DND-41 (cell line): ENCODE measurements at regions not wholly inside any gene's neighbourhood (a gene's known extent, or its start where the extent isn't known, plus 50 kb on each side); places are given as distances from the start of the nearest gene placed in this dataset.

ENCODE experiments used
- ATAC-seq: fragments of 200-7000 bp; cut with Tn5 transposase; 3 replicates; pipeline ENCODE4 v1.9.1; 2021; ENCODE audit warnings: low read depth; ENCODE audit not compliant: insufficient read depth
- DNase-seq: peaks from one replicate; pipeline ENCODE4 v3.0.0-alpha.2; 2020
- H2AFZ ChIP-seq: 2 replicates; pipeline ENCODE4 v1.6.0; 2012; ENCODE audit warnings: low read depth, low read length
- H3K27ac ChIP-seq: 2 replicates; pipeline ENCODE4 v1.5.1; 2012; ENCODE audit warnings: low read length, inconsistent platforms
- H3K27me3 ChIP-seq: fragments of 200-600 bp; sonication (generic); 2 replicates; pipeline ENCODE4 v1.6.0; 2012; ENCODE audit warnings: low read length, mild to moderate bottlenecking, inconsistent platforms; ENCODE audit not compliant: insufficient read depth, poor library complexity
- H3K36me3 ChIP-seq: 2 replicates; pipeline ENCODE4 v1.5.1; 2012; ENCODE audit warnings: low read length, inconsistent platforms; ENCODE audit not compliant: insufficient read depth
- H3K4me1 ChIP-seq: 2 replicates; pipeline ENCODE4 v1.5.1; 2012; ENCODE audit warnings: mild to moderate bottlenecking, low read length; ENCODE audit not compliant: insufficient read depth
- H3K4me2 ChIP-seq: 2 replicates; pipeline ENCODE4 v1.6.0; 2012; ENCODE audit warnings: mild to moderate bottlenecking, moderate library complexity, low read length, inconsistent platforms; ENCODE audit not compliant: insufficient read depth
- H3K4me3 ChIP-seq, 2 experiments: fragments of 200-600 bp in 1 of 2; shearing (Covaris generic) in 1 of 2; 2 replicates each; pipeline ENCODE4 v1.5.1; 2012 to 2016; ENCODE audit warnings: inconsistent platforms in 2 of 2, low read length in 2 of 2, mild to moderate bottlenecking in 2 of 2, low read depth in 1 of 2, moderate library complexity in 1 of 2
- H3K79me2 ChIP-seq: 2 replicates; pipeline ENCODE4 v1.6.0; 2012; ENCODE audit warnings: low read length, inconsistent platforms; ENCODE audit not compliant: insufficient read depth
- H3K9ac ChIP-seq: 2 replicates; pipeline ENCODE4 v1.6.0; 2012; ENCODE audit warnings: low read depth, mild to moderate bottlenecking, inconsistent platforms, low read length, moderate library complexity
- H3K9me3 ChIP-seq: 2 replicates; pipeline ENCODE4 v1.5.1; 2012; ENCODE audit warnings: low read length, moderate library complexity, mild to moderate bottlenecking, inconsistent platforms; ENCODE audit not compliant: insufficient read depth, severe bottlenecking
- H4K20me1 ChIP-seq: 2 replicates; pipeline ENCODE4 v1.6.0; 2012; ENCODE audit warnings: low read length; ENCODE audit not compliant: insufficient read depth
- CTCF ChIP-seq: IDR thresholded peaks from 2 replicates; pipeline ENCODE4 v1.5.1; 2012; ENCODE audit warnings: borderline replicate concordance, low read length, moderate library complexity, mild to moderate bottlenecking; ENCODE audit not compliant: poor library complexity, severe bottlenecking; ENCODE audit errors: extremely low read depth
- EZH2 ChIP-seq: IDR thresholded peaks from 3 replicates; pipeline ENCODE4 v1.6.1; 2012; ENCODE audit warnings: borderline replicate concordance, low read depth, mild to moderate bottlenecking, moderate library complexity, low read length, inconsistent platforms; ENCODE audit not compliant: severe bottlenecking

- no peaks in the 10 kb centered on the region for H3K79me2 ChIP-seq
- no peaks in the 10 kb centered on the region for H3K27me3 ChIP-seq
- DNase-seq (no peak), ATAC-seq (no peak)
- TF ChIP-seq CTCF (no peak), EZH2 (no peak)
- no peak overlapping the region for H3K27ac ChIP-seq
- no peak overlapping the region for H3K9ac ChIP-seq
- no peak overlapping the region for H3K4me2 ChIP-seq
- H3K4me3 ChIP-seq: no peak overlapping the region
- no peaks in the 10 kb centered on the region for H3K4me1 ChIP-seq
- H4K20me1 ChIP-seq: no peaks in the 10 kb centered on the region
- H2AFZ ChIP-seq: no peak overlapping the region
- no peaks in the 10 kb centered on the region for H3K36me3 ChIP-seq
- no peaks in the 10 kb centered on the region for H3K9me3 ChIP-seq
These were observed 419.5 kb upstream of the CDH10 start for GRCh38 chr5:25064306-25064705.

GRCh38 chr5:25060575-25060974 lies 415.8 kb upstream of the CDH10 start:
- ATAC-seq: no peak
- no peak overlapping the region for H2AFZ ChIP-seq
- no peak overlapping the region for H3K4me2 ChIP-seq
- H3K9ac ChIP-seq: no peak overlapping the region
- no peaks in the 10 kb centered on the region for H4K20me1 ChIP-seq
- no peaks in the 10 kb centered on the region for H3K79me2 ChIP-seq
- H3K27ac ChIP-seq: no peak overlapping the region
- H3K27me3 ChIP-seq: no peaks in the 10 kb centered on the region
- H3K9me3 ChIP-seq: no peaks in the 10 kb centered on the region
- no peak for DNase-seq
- TF ChIP-seq CTCF: no peak
- TF ChIP-seq EZH2: no peak
- no peaks in the 10 kb centered on the region for H3K4me1 ChIP-seq
- H3K36me3 ChIP-seq: no peaks in the 10 kb centered on the region
- H3K4me3 ChIP-seq: no peak overlapping the region

GRCh38 chr5:25056836-25057235 lies 412.1 kb upstream of the CDH10 start:
- Histone ChIP-seq H3K27ac (no peak overlapping the region), H3K4me2 (no peak overlapping the region), H3K79me2 (no peaks in the 10 kb centered on the region), H3K27me3 (no peaks in the 10 kb centered on the region), H4K20me1 (no peaks in the 10 kb centered on the region), H3K4me3 (no peak overlapping the region), H2AFZ (no peak overlapping the region), H3K9me3 (no peaks in the 10 kb centered on the region), H3K36me3 (no peaks in the 10 kb centered on the region), H3K4me1 (no peaks in the 10 kb centered on the region), H3K9ac (no peak overlapping the region)
- no peak for DNase-seq
- no peak for ATAC-seq
- TF ChIP-seq CTCF (no peak), EZH2 (no peak)

GRCh38 chr5:25033658-25034057 lies 388.9 kb upstream of the CDH10 start:
- Histone ChIP-seq H3K27ac (no peak overlapping the region), H3K9ac (no peak overlapping the region), H3K9me3 (no peaks in the 10 kb centered on the region), H3K4me2 (no peak overlapping the region), H3K4me3 (no peak overlapping the region), H2AFZ (no peak overlapping the region), H3K36me3 (no peaks in the 10 kb centered on the region), H4K20me1 (no peaks in the 10 kb centered on the region), H3K79me2 (no peaks in the 10 kb centered on the region), H3K4me1 (no peaks in the 10 kb centered on the region), H3K27me3 (no peaks in the 10 kb centered on the region)
- ATAC-seq (no peak), DNase-seq (no peak)
- TF ChIP-seq EZH2 (no peak), CTCF (no peak)
